HG02970 (cell line): ENCODE measurements at regions not wholly inside any gene's neighbourhood (a gene's known extent, or its start where the extent isn't known, plus 50 kb on each side); places are given as distances from the start of the nearest gene placed in this dataset.
"Not testable (repeated sequence)": the region's sequence is repeated elsewhere in the genome, so short reads cannot be mapped to it uniquely, and the experiment has no call there.

ENCODE experiments used
- ATAC-seq: cut with Tn5 transposase; IDR thresholded peaks from one replicate; pipeline ENCODE4 v1.9.1; 2021; ENCODE audit warnings: mild to moderate bottlenecking, moderate library complexity, moderate number of reproducible peaks; ENCODE audit not compliant: unreplicated experiment, low FRiP score

DNA sequence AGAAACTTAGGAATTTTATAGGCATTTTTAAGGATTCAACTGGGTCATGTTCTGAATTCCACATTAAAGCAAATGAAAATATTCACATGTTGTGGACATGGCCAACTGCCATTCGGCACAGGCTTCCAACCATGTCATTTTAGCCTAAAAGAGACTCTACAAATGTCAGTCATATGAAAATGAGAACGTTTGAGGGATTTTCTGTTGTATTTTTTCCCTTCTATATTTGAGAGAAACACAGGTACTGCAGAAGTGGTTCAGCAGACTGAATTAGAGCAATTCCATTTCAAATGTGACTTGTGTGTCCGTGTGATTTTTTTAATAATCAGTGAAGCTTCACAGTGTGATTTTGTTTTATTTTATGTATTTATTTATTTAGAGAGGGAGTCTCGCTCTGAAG, 124.3 kb downstream of the TP53TG3F start:
- ATAC-seq: not testable (repeated sequence)

DNA sequence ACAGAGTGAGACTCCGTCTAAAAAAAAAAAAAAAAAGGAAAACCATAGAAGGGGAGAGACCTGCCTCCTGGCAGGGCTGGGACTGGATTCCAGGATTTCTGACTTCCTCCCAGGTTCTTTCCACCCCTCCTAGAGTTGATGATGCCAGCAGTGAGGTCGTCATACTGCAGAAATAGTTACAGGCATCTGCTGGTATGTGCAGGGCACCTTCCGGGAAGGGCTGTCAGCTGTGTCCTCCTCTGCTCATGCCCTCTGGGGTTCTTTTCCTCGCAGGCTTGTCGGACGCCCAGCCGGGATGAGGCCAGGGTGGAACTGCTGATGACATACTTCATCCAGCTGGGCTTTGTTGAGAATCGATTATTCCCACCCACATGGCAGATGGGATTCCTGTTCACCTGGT, 129.2 kb downstream of the TP53TG3F start:
- ATAC-seq: not testable (repeated sequence)

DNA sequence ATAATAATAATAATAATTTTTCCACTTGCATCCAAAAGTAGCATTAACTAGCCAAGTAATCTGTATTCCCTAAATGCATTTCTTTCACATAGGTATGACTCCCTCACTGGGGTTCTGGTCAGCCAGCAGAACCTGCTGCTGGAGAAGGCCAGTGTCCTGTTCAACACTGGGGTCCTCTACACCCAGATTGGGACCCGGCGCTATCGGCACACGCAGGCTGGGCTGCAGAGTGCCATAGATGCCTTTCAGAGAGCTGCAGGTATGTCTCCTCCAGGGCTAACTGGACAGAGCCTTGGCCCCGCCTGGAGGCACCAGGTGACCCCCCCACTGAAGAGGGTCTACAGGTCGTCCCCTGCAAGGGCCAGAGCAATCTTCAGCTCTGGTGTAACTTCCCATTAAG, 133.9 kb downstream of the TP53TG3F start:
- ATAC-seq: not testable (repeated sequence)

DNA sequence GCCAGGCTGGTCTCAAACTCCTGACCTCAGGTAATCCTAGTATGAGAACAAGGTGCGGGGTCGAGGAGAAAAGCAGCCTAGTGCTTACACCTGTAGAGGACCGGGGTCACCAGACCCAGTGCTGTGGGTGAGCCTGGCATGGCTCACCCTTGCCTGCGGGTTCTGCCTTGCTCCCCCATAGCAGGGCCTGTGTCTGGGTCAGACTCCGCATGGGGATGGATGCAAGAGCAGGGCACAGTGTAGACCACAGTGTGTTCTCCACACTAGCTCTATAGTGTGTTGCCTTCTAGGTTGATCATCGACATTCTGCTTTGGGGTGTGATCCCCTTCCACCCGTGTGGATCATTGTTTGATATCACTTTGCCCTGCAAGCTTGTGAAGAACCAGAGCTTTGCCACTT, 135.7 kb downstream of the TP53TG3F start:
- ATAC-seq: not testable (repeated sequence)

GRCh38 chr16:33601029-33601428, 141.6 kb downstream of the TP53TG3F start:
- not testable (repeated sequence) for ATAC-seq

GRCh38 chr16:33623535-33624077, 164.2 kb downstream of the TP53TG3F start:
- ATAC-seq: not testable (repeated sequence)

DNA sequence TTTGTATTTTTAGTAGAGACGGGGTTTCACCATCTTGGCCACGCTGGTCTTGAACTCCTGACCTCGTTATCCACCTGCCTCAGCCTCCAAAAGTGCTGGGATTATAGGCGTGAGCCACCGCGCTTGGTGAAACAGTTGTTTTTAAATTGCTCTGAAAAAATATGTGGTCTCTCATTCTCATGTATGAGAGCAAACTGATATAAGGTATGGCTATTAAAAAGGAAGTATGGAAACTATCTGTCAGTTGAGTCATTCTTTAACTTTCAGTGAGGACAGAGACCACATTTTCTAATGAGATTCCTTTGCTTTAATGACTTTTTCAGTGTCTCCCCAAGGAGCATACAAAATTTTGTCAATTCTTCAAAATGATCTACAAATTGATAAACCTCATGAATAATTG, 169.5 kb downstream of the TP53TG3F start:
- ATAC-seq: not testable (repeated sequence)

DNA sequence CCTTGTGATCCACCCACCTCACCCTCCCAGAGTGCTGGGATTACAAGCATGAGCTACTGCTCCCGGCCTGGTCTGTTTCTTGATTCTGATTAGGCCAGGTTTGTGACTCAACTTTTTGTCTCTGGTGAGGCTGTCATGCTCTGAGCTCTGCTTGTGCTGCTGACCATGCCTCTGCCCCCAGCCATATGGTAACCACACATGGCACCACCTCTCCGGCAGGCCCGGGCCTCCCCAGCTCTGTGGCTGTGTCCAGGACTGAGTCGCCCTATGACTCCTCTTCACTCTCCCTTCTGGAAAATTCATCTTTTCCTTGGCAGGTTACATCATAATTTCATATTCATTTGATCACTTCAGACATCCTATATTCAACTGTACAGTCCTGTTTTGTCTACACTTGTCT, 172.3 kb downstream of the TP53TG3F start:
- ATAC-seq: not testable (repeated sequence)

- not testable (repeated sequence) for ATAC-seq
Measured at GRCh38 chr16:33634057-33634456, 174.6 kb downstream of the TP53TG3F start.

- ATAC-seq: not testable (repeated sequence)
Measured at GRCh38 chr16:33636760-33637159, 177.3 kb downstream of the TP53TG3F start.

GRCh38 chr16:33643270-33643669, 183.9 kb downstream of the TP53TG3F start:
- ATAC-seq: not testable (repeated sequence)

GRCh38 chr16:33643698-33644381, 184.4 kb downstream of the TP53TG3F start:
- ATAC-seq: not testable (repeated sequence)

DNA sequence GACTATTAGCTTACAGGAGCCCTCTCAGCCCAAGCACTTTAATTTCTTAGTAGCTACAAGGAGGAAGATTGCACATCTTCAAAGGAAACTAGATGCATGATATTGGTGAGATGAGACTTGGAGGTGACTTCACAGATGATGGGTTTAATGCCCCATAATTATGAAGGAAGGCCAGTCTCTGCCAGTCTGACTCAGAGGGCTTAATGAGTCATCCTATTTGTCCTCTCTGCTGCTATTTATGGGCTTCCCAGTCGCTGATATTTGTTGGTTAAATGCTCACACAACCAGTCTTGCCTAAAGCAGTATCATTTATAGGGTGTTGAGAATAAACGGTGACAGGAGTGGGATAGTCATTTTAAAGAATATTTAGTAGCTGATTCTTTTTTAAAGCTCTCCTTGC, 187.0 kb downstream of the TP53TG3F start:
- not testable (repeated sequence) for ATAC-seq

GRCh38 chr16:33655756-33656155, 196.3 kb downstream of the TP53TG3F start:
- not testable (repeated sequence) for ATAC-seq

GRCh38 chr16:33656394-33656793, 197.0 kb downstream of the TP53TG3F start:
- ATAC-seq: peak; percentile 75

GRCh38 chr16:33657717-33658116, 198.3 kb downstream of the TP53TG3F start:
- not testable (repeated sequence) for ATAC-seq

DNA sequence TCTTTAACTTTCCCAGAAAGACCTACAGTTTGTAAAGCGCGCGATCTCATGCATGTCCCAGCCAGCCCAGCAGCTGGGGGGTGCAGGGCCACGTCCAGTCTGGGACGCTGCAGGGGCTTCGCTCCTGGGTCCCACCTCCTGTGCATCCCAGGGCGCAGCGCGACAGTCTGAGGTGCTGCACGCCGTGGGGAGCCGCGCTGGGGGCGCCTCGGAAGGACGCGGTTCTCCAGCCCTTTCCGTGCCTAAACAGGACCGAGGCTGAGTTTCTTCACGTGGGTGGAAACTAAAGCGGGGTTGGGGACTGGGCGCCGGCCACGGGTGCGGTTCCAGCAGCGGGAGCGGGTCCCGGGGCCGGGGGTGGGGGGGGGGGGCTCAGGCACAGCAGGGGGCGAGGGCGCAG, 221.4 kb downstream of the TP53TG3F start:
- ATAC-seq: not testable (repeated sequence)

DNA sequence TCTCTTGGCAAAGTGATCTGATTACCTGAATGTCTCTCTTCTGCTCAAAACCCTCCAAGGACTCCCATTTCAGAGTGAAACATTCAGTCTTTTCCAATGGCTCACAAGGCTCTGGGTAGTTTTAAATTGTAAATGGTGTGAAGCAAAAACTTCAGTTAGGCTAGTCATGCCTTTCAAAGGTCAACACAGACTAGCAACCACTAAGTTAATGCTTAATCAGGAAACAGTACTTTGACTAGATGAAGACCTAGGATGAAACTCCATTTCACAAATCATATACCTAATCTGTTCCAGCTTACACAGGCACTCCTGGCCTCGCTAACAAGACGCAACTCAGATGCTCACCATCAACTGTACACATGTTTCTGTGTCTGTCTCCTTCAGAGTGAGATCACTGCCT, 240.9 kb downstream of the TP53TG3F start:
- not testable (repeated sequence) for ATAC-seq

DNA sequence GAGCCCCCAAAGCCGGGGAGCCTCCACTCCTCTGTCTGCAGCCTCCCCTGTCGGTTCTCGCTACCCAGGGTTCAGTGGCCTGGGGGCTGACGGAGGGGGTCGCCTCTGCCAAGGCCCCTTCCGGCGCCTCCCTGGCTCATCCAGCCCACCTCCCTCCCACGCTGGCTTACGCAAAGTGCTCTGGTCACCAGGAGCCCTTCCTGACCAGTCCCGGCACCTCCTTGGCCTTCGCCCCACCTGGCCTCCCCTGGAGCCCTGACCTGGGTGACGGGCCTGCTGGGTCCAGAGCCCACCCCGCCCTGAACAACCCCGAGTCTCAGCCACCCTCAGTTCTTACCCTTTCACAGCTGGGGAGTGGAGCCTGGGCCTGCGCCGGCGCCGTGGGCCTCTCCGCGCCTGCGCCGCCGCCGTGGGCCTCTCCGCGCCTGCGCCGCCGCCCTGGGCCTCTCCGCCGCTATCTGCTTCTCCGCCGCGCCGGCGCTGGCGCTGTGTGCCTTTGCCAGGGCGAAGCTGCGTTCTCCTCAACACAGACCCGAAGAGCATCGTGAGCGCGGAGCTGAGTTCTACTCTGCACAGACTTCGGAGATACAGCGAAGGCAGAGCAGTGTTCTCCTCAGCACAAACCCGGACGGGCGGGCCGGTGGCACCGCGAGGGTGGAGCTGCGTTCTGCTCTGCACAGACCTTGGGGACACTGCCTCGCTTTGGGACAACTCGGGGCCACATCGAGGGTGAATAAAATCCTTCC, 247.6 kb downstream of the TP53TG3F start:
- ATAC-seq: not testable (repeated sequence)

GRCh38 chr16:33707591-33707934, 248.2 kb downstream of the TP53TG3F start:
- not testable (repeated sequence) for ATAC-seq

GRCh38 chr16:33709856-33710695, 250.7 kb downstream of the TP53TG3F start:
- ATAC-seq: not testable (repeated sequence)
